ENCODE measurements at regions not wholly inside any gene's neighbourhood (a gene's known extent, or its start where the extent isn't known, plus 50 kb on each side); places are given as distances from the start of the nearest gene placed in this dataset.
A peak's percentile ranks its signal among the peaks of the same experiment; 100 is the strongest.
"Not testable (repeated sequence)": the region's sequence is repeated elsewhere in the genome, so short reads cannot be mapped to it uniquely, and the experiment has no call there.

- no peak for DNase-seq (ENCODE audit: low spot score)
These were observed 578.3 kb upstream of the NR5A2 start for GRCh38 chr1:199449221-199449620.

GRCh38 chr1:199449681-199450080, 577.8 kb upstream of the NR5A2 start:
- DNase-seq (ENCODE audit: low spot score): no peak

GRCh38 chr1:199452627-199453026, 574.9 kb upstream of the NR5A2 start:
- DNase-seq (ENCODE audit: low spot score): no peak

GRCh38 chr1:199453723-199454122, 573.8 kb upstream of the NR5A2 start:
- no peak for DNase-seq (ENCODE audit: low spot score)

- no peak for DNase-seq (ENCODE audit: low spot score)
These were observed 566.6 kb upstream of the NR5A2 start for GRCh38 chr1:199460933-199461332.

GRCh38 chr1:199463521-199464127, 563.9 kb upstream of the NR5A2 start:
- peak; percentile 25 for DNase-seq (ENCODE audit: low spot score)

- DNase-seq (ENCODE audit: low spot score): no peak
These were observed 560.5 kb upstream of the NR5A2 start for GRCh38 chr1:199466961-199467360.

- no peak for DNase-seq (ENCODE audit: low spot score)
These were observed 555.5 kb upstream of the NR5A2 start for GRCh38 chr1:199472018-199472417.

GRCh38 chr1:199472978-199473377, 554.5 kb upstream of the NR5A2 start:
- DNase-seq (ENCODE audit: low spot score): no peak

- DNase-seq (ENCODE audit: low spot score): no peak
These were observed 552.8 kb upstream of the NR5A2 start for GRCh38 chr1:199474738-199475137.

GRCh38 chr1:199482426-199482825, 545.1 kb upstream of the NR5A2 start:
- no peak for DNase-seq (ENCODE audit: low spot score)

- DNase-seq (ENCODE audit: low spot score): no peak
These were observed 537.9 kb upstream of the NR5A2 start for GRCh38 chr1:199489594-199489993.

GRCh38 chr1:199490769-199491527, 536.6 kb upstream of the NR5A2 start:
- DNase-seq (ENCODE audit: low spot score): no peak

GRCh38 chr1:199495432-199495831, 532.1 kb upstream of the NR5A2 start:
- no peak for DNase-seq (ENCODE audit: low spot score)

GRCh38 chr1:199498802-199499201, 528.7 kb upstream of the NR5A2 start:
- DNase-seq (ENCODE audit: low spot score): not testable (repeated sequence)

- DNase-seq (ENCODE audit: low spot score): no peak
These were observed 519.4 kb upstream of the NR5A2 start for GRCh38 chr1:199508072-199508471.

- DNase-seq (ENCODE audit: low spot score): no peak
These were observed 518.9 kb upstream of the NR5A2 start for GRCh38 chr1:199508653-199509052.

- no peak for DNase-seq (ENCODE audit: low spot score)
These were observed 518.1 kb upstream of the NR5A2 start for GRCh38 chr1:199509456-199509855.

GRCh38 chr1:199510314-199510713, 517.2 kb upstream of the NR5A2 start:
- no peak for DNase-seq (ENCODE audit: low spot score)

- no peak for DNase-seq (ENCODE audit: low spot score)
These were observed 515.3 kb upstream of the NR5A2 start for GRCh38 chr1:199512037-199512710.

GRCh38 chr1:199515261-199515660, 512.2 kb upstream of the NR5A2 start:
- DNase-seq (ENCODE audit: low spot score): no peak

GRCh38 chr1:199522338-199522737, 505.2 kb upstream of the NR5A2 start:
- DNase-seq (ENCODE audit: low spot score): no peak

GRCh38 chr1:199522936-199523335, 504.6 kb upstream of the NR5A2 start:
- no peak for DNase-seq (ENCODE audit: low spot score)

Data from HuH-7 (cell line).